ENCODE measurements at regions not wholly inside any gene's neighbourhood (a gene's known extent, or its start where the extent isn't known, plus 50 kb on each side); places are given as distances from the start of the nearest gene placed in this dataset.

DNA sequence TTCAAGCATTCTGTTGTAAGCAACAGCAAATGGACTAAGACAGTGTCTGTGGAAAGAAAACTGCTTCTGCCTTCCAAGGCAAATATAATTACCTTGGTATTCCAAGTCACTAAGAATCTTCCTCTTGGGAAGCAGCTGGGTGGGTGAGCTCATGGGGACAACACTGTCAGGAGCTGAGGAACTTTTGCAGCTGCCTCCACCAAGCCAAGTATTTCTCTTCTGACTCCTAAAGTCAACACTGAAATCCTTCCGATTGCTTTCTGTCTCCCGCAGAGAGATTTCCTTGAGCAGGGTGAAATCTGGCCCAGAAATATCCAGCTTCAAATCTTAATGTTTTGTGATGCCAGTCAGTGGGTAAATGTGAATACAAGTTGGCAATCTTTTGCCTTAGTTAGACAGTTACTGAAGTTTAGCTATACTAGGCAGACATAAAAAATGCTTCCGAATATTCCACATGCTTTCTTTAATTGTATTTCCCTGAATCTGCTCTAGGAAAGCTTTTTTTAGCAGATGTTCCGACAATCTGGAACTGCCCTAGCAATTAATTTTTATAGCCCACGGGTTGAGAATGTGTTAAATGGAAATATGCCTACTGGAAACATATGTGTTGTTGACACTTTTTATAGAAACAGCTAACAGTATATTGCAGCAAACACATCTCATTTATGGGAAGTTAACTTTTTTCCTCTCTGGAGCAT lies 369.9 kb upstream of the DAB2 start:
- no peak overlapping the region for H3K4me3 ChIP-seq (ENCODE audit: low read depth, low read length)
- TF ChIP-seq, protein P1, sequence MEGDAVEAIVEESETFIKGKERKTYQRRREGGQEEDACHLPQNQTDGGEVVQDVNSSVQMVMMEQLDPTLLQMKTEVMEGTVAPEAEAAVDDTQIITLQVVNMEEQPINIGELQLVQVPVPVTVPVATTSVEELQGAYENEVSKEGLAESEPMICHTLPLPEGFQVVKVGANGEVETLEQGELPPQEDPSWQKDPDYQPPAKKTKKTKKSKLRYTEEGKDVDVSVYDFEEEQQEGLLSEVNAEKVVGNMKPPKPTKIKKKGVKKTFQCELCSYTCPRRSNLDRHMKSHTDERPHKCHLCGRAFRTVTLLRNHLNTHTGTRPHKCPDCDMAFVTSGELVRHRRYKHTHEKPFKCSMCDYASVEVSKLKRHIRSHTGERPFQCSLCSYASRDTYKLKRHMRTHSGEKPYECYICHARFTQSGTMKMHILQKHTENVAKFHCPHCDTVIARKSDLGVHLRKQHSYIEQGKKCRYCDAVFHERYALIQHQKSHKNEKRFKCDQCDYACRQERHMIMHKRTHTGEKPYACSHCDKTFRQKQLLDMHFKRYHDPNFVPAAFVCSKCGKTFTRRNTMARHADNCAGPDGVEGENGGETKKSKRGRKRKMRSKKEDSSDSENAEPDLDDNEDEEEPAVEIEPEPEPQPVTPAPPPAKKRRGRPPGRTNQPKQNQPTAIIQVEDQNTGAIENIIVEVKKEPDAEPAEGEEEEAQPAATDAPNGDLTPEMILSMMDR (IDR thresholded peaks at IDR 0.05; ENCODE audit: low read depth, low read length, missing control alignments), result no peak
- DNase-seq (ENCODE audit: low read depth), result no peak
- in situ Hi-C loops (cut with HindIII; ENCODE audit: low sequenced_read_pairs), result no loop called here

DNA sequence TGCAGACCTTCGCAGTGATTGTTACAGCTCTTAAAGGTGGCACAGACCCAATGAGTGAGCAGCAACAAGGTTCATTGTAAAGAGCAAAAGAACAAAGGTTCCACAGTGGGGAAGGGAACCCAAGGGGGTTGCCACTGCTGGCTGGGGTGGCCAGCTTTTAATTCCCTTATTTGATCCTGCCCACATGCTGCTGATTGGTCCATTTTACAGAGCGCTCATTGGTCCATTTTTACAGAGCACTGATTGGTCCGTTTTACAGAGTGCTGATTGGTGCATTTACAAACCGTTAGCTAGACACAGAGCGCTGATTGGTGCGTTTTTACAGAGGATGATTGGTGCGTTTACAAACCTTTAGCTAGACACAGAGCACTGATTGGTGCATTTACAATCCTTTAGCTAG lies 360.6 kb upstream of the DAB2 start:
- no peak for DNase-seq (ENCODE audit: low read depth)
- no peak overlapping the region for H3K4me3 ChIP-seq (ENCODE audit: low read depth, low read length)
- TF ChIP-seq, protein P1 (IDR thresholded peaks at IDR 0.05; ENCODE audit: low read depth, low read length, missing control alignments), result no peak
- in situ Hi-C loops (cut with HindIII; ENCODE audit: low sequenced_read_pairs), result no loop called here

DNA sequence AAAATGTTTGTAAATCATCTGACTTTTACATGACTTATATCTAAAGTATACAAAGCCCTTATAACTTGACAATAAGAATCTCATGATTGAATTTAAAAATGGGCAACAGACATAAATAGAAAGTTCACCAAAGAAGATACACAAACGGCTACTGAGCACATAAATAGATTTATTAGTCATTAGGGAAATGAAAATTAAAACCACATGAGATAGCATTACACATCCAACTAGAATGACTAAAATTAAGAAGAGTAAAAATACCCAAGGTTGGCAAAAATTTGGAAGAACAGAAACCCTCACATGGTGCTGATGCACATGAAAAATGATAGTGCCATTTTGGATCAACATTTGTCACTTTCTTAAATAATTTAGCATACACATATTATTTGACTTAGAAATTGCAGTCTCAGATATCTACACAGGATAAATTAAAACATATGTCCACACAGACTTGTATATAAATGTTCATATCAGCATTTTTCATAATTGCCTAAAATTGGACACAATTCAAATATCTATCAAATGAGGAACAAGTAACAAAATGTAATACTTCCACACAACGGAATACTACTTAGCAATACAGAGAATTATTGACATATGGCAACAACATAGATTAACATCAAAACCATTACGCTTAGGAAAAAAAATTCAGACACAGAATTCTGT lies 359.1 kb upstream of the DAB2 start:
- no peak for DNase-seq (ENCODE audit: low read depth)
- in situ Hi-C loops (cut with HindIII; ENCODE audit: low sequenced_read_pairs), result no loop called here
- TF ChIP-seq, protein P1 (IDR thresholded peaks at IDR 0.05; ENCODE audit: low read depth, low read length, missing control alignments), result no peak
- H3K4me3 ChIP-seq (ENCODE audit: low read depth, low read length), result no peak overlapping the region

DNA sequence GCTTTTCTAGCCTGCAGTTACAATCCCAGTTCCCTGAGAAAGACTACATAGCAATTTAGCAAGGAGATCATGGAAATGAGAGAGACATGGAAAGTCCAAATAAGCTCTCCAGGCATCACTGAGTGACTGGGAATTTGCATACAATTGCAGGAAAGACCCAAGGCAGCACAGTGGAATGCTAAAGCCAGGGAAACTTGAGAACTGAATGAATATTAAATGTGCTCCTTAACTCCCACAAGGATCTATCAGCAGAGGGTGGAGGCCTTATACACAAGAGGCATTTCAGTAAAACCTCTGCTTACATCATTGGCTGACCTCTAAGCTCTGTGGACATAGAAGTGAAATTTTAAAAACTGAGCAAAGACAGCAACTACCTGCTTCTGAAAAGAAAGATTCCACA lies 355.6 kb upstream of the DAB2 start:
- H3K4me3 ChIP-seq (ENCODE audit: low read depth, low read length), result no peak overlapping the region
- DNase-seq (ENCODE audit: low read depth), result no peak
- in situ Hi-C loops (cut with HindIII; ENCODE audit: low sequenced_read_pairs), result no loop called here
- TF ChIP-seq, protein P1 (IDR thresholded peaks at IDR 0.05; ENCODE audit: low read depth, low read length, missing control alignments), result no peak

- TF ChIP-seq, protein P1 (IDR thresholded peaks at IDR 0.05; ENCODE audit: low read depth, low read length, missing control alignments), result no peak
- H3K4me3 ChIP-seq (ENCODE audit: low read depth, low read length), result no peak overlapping the region
- in situ Hi-C loops (cut with HindIII; ENCODE audit: low sequenced_read_pairs), result no loop called here
- no peak for DNase-seq (ENCODE audit: low read depth)
Measured at GRCh38 chr5:39779831-39780230, 355.1 kb upstream of the DAB2 start.

- no peak for DNase-seq (ENCODE audit: low read depth)
- in situ Hi-C loops (cut with HindIII; ENCODE audit: low sequenced_read_pairs), result no loop called here
- H3K4me3 ChIP-seq (ENCODE audit: low read depth, low read length), result no peak overlapping the region
- TF ChIP-seq, protein P1 (IDR thresholded peaks at IDR 0.05; ENCODE audit: low read depth, low read length, missing control alignments), result no peak
Measured at GRCh38 chr5:39775797-39776365, 351.1 kb upstream of the DAB2 start.

Data from astrocyte of the cerebellum (primary cell).